GM19324 (cell line): ENCODE measurements at regions not wholly inside any gene's neighbourhood (a gene's known extent, or its start where the extent isn't known, plus 50 kb on each side); places are given as distances from the start of the nearest gene placed in this dataset.
"Not testable (repeated sequence)": the region's sequence is repeated elsewhere in the genome, so short reads cannot be mapped to it uniquely, and the experiment has no call there.

Source experiments
- ATAC-seq: cut with Tn5 transposase; IDR thresholded peaks from one replicate; pipeline ENCODE4 v1.9.1; 2021; ENCODE audit warnings: mild to moderate bottlenecking, moderate library complexity; ENCODE audit not compliant: unreplicated experiment, low FRiP score

- no peak for ATAC-seq
Observed at GRCh38 chr3:194877291-194878119, 191.8 kb downstream of the FAM43A start.

DNA sequence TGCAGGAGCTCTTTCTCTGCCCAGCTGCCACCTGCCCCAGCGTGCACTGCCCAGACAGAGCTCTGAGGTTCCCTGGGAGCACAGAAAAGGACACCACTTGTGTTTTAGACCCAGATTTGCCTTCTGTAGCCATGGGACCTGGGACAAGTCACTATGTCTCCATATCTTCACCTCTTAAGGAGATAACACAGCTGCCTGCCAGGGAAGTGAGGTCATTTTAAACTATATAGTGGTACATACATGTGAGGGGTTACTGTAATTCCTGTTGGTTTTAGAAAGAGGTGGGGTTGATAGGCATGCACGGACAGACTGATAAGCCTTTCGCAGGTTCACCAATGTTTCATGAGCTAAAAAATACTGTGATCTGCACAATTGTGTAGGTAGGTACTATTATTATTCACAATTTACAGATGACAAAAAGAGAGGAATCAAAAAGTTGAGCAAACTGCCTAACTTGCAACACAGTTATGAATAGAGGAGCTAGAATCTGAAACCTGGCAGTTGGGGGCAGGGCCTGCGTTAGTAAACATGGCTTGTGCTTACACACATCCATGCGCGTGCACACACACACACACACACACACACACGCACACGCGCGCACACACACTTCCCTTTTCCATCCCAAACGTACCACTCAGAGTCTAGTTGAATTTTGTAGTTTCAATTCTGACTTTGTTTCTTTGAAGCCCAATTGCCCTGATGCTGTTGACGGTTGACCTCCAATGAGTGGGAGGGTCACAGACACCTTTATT is 193.6 kb downstream of the FAM43A start:
- no peak for ATAC-seq

- ATAC-seq = no peak
Observed at GRCh38 chr3:194879991-194880939, 194.6 kb downstream of the FAM43A start.

- ATAC-seq = no peak
Observed at GRCh38 chr3:194880940-194881925, 195.6 kb downstream of the FAM43A start.

GRCh38 chr3:194884649-194885315 is 199.1 kb downstream of the FAM43A start:
- no peak for ATAC-seq

DNA sequence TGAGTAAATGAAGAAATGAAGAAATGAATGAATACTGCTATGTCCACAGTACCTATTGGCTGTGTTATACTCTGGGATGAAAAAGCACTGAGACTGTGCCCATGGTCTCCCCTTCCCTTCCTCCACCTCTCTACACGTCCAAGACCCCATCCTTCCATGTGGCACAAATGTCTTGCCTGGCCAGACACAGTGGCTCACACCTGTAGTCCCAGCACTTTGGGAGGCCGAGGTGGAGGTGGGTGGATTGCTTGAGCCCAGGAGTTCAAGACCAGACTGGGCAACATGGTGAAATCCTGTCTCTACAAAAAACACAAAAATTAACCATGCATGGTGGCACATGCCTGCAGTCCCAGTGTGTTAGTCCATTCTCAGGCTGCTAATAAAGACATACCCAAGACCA is 200.1 kb downstream of the FAM43A start:
- no peak for ATAC-seq

- ATAC-seq = no peak
Observed at GRCh38 chr3:194886836-194887235, 201.2 kb downstream of the FAM43A start.

DNA sequence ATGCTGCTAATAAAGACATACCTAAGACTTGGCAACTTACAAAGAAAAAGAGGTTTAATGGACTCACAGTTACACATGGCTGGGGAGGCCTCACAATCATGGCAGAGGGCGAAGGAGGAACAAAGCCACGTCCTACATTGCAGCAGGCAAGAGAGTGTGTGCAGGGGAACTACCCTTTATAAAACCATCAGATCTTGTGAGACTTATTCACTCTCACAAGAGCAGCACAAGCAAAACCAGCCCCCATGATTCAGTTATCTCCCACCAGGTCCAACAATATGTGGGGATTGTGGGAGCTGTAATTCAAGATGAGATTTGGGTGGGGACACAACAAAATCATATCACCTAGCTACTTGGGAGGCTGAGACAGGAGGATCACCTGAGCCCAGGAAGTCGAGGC is 202.4 kb downstream of the FAM43A start:
- not testable (repeated sequence) for ATAC-seq

DNA sequence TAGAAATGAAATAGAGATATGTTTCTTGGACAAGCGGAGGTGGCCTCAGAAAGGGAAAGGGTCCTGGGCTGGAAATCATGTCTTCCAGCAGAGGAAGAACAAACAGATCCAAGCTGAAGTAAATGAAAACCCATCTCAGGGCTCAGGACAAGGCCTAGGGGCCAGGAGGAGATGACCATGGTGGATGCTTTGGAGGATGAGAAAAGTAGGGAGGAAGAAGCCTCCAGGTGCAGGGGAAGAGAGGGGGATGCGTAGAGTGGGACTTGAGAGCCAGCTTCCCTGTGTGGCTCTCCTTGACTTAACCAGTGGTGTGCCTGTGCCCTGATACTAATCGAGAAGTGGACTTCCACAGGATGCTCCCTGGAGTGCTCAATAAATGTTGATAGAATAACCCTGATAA is 203.2 kb downstream of the FAM43A start:
- no peak for ATAC-seq

GRCh38 chr3:194890091-194890490 is 204.4 kb downstream of the FAM43A start:
- no peak for ATAC-seq

- ATAC-seq = no peak
Observed at GRCh38 chr3:194893121-194893987, 207.7 kb downstream of the FAM43A start.

- no peak for ATAC-seq
Observed at GRCh38 chr3:194894538-194894937, 208.9 kb downstream of the FAM43A start.

GRCh38 chr3:194900854-194901522 is 215.3 kb downstream of the FAM43A start:
- ATAC-seq = no peak

- ATAC-seq = not testable (repeated sequence)
Observed at GRCh38 chr3:194903447-194903846, 217.8 kb downstream of the FAM43A start.

- not testable (repeated sequence) for ATAC-seq
Observed at GRCh38 chr3:194904999-194905398, 219.3 kb downstream of the FAM43A start.

GRCh38 chr3:194905696-194906095 is 220.0 kb downstream of the FAM43A start:
- ATAC-seq = no peak

DNA sequence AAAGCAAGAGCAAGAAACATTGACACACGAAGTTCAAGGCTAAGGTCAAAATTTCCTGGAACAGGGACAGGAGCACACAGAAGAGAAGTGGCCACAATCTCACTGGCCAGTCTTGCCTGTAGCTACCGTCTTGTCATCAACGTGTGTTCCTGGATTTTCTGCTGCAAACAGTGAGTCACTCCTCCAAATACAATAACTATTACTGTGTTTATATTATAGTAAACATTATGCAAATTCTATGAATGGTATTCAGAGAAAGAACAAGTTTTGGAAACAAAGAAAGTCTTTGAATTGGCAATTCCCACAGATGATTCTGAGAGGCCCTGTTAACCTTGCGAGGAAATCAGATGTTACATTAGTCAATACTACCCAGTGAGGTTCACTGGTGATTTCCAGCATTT is 220.5 kb downstream of the FAM43A start:
- no peak for ATAC-seq
